ELF-1 (cell line): ENCODE measurements at regions not wholly inside any gene's neighbourhood (a gene's known extent, or its start where the extent isn't known, plus 50 kb on each side); places are given as distances from the start of the nearest gene placed in this dataset.
"Not testable (repeated sequence)": the region's sequence is repeated elsewhere in the genome, so short reads cannot be mapped to it uniquely, and the experiment has no call there.

Experiments used
- DNase-seq: peaks from one replicate; pipeline ENCODE4 v3.0.0-alpha.2; 2016; ENCODE audit warnings: low read depth, low spot score

DNA sequence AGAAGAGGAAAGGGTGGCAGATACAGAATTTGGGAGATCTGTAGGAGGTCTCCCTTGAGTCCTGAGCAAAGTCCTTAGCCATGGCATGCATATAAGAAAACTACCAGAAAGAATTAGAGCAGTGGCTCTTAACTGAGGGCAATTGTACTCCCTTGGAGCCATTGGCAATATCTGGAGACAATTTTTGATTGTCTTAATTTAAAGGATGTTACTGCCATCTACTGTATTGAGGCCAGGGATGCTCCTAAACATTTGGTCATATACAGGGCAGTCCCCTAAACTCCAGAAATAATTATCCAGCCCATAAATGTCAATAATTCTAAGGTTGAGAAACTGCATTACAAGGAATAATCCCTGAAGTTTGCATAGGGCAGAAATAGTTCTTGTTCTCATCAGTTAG is 136.4 kb upstream of the ODAD2 start:
- DNase-seq = no peak

DNA sequence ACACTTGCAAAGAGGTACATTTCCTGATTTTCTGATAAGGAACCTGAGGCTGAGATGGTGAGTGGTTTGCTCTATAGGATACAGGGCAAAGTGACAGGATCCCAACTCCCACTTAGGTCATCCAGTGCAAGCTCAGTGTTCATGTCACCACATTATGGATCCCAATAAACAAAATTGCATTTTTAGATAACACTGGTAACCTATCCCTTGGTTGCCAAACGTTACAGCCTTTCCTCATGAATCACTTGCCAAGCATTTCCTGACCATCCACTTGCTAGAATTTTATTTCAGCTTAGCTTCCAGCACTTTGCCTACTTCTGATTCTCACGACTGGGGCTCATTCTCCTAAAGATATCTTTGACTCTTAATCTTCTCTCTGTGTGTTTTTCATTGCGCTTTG is 131.4 kb upstream of the ODAD2 start:
- DNase-seq = no peak

DNA sequence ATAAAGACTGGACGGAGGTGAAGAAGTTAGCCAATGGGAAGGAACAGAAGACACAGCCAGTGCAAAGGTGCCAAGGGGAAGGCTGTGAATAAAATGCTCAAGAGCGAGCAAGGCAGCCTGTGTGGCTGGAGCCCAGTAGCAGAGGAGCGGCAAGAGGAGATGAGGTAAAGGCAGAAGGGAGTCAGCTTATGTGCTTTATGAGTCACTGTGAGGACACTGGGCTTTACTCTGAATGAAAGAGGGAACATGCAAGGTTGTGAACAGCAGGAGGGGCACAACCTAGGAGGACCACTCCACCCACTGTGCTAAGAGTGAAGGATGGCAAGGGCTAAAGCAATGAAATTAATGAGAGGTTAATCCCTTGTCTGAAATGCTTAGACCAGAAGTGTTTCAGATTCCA is 129.0 kb upstream of the ODAD2 start:
- DNase-seq = no peak

DNA sequence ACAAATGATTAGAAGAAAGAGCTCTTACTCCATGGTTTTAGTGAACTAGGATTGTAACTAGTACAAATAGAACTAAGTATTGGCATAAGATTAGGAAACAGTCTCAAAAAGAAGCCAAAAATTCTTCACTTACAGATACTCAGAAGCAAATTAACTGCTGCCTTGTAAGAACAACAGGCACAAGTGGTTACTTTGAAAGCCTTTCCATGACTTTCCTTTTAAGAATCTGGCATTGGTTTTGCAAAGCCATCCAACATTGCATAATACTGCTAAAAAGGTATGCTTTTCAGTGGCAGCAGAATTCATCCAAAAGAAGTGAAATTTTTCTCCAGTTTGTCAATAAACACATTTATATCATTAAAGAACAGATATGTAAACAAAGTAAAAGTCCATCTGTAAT is 126.8 kb upstream of the ODAD2 start:
- DNase-seq = no peak

DNA sequence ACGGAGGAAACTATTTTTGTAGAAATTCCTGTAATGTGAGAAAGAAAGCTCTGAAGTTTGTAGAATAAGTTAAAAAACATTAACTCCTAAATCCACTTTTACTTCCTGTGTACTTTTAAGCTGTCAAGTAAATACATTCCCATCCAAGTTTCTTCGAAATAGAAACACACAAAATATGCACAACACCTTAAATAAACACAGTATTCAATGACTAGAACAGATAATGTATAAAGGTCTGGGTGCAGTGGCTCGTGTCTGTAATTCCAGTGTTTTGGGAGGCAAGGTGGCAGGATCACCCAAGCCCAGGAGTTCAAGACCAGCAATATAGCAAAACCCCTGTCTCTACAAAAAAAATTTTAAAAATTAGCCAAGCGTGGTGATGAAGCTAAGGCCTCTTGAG is 121.9 kb upstream of the ODAD2 start:
- no peak for DNase-seq

DNA sequence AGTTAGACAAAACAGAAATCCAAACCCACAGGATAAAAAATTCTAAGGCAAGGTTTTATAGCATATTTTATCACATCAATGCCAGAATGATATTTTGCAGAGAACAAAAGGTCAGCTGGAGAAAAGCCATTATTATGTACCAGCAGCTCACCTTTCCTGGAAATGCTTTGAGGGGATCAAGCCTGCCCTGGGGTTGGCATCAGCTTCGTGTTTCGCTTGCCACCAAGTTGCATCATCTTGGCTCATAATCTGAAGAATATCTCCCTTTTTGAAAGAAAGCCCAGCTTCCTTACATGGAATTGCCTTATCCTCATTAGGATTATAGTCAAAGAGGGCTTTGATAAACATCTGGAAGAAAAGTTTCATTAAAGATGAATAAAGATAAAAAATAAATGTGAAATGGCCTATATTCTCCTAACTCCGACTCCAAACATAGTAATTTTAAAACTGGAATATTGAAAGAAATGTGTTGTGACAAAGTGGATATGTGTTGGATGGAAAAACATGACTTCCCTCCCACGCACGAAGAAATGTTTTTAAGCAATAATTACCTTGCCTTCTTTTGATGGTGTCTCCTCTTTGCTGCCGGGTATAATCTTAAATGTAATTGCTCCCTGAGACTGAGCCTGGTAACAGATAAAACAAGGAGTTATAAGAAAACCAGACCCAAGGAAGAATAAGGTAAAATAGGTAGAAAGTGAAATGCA is 121.3 kb upstream of the ODAD2 start:
- DNase-seq = no peak

DNA sequence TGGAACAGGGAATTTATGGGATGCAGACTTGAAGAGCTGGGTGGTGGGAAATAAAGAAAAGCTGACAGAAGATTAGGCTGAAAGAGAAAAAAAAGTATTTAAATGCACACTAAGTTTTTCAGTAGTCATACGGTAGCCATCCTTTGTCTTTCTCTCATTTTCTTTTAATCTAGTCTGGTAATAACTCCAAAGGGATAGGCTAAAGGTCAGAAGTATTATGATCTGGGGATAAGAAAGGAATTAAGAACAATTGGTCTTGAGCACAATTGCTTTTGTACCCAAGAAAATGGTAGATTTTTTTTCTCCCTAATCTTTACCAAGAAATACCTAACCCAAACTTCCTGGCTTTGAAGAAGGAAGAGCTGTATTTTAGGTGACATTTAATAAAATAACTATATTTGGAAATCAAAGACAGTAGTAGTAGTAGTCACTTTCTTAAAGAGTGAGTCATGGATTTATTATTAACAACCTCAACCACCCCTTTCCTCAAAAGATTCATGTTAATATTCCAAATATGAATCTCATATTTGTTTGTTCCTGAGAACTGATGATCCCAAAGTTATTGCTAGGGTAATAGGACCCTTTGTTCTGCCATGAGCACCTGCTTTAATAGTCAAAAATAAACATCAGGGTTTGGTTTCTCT is 120.2 kb upstream of the ODAD2 start:
- DNase-seq = no peak

DNA sequence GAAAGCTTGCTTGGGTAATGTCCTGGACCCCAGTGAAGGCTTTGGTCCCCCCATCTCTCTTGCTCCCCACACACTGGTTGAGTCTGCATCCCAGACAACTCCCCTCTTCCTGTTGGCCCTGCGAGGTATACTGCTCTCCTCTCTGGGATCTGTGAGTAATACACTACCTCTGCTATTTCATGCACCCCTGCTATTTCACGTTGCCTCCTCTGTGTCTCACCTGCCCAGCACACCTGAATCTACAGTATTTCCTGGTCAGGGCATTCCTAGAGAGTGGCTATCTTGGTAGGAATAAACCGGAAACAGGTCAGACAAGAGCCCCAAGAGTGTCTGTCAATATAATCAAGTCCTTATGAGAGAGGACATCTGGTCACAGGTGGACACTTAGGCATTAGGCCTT is 114.3 kb upstream of the ODAD2 start:
- DNase-seq = no peak

DNA sequence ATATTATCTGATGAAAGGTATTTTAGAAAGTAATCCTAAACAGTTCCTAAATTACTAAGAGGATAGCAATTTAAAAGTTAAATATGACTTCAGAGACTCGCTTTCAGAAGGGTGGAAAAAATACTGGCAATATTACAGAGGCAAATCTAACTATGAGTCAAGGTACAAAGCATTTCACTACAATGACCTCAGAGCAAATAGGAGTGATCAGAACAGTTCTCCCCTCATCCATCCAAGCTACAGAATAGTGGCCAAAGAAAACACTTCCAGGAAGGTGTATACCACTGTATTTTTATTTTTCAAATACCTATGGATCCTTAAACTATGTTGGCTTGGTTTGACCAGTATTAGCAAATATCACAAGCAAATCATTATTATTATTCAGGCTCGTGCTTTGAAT is 112.8 kb upstream of the ODAD2 start:
- no peak for DNase-seq

DNA sequence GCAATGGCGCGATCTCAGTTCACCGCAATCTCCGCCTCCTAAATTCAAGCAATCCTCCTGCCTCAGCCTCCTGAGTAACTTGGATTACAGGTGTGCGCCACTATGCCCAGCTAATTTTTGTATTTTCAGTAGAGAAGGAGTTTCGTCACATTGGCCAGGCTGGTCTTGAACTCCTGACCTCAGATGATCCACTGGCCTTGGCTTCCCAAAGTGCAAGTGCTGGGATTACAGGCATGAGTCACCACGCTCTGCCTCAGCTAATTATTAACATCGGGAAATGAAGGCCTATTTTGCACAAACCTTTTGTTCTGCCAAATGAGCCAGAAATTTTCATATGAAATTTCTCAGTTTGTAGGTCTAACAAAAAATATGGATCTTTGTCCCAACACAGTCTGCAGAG is 106.7 kb upstream of the ODAD2 start:
- DNase-seq = no peak

DNA sequence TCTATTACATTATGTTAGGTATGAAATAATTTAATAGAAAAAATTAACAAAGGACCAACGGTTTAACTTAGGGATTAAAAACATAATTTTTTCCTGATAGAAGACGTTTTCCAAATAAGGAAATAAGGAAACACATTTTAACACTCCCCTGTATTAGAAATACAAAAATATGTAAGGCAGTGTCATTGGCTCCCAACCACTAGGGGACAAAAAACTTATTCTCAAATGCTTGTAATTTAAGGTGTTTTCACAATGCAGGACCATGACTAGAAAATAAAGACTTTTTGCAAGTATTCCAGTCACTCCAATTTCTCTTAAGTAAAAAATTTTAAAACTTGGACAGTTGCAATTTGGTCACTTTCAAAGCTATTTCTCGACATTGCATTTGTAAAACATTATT is 98.8 kb upstream of the ODAD2 start:
- no peak for DNase-seq

DNA sequence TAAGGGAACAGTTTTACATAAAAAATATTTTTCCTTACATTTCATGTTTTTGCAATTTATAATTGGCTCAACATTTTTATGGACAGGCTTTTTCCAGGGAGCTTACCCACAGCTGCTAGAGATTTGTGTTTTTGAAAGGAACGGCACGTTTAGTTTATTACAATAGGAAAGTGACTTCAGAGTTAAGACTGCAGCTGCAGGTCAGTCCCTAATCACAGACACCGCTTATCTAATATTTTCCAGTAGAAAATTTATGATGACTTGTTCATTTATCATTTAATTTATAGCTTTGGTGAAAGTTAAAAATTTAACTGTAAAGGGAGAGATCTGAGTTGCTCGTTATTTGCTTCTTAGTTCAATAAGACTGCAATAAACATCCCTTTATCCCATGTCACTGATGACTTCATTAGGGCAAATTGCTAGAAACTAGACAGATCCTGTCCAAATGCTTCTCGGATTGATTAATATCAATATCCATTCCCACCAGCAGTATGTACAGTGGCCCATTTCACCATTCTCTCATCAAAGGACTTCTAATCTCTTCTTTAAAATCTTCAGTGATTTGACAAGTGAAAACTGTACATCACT is 97.0 kb upstream of the ODAD2 start:
- DNase-seq = no peak

DNA sequence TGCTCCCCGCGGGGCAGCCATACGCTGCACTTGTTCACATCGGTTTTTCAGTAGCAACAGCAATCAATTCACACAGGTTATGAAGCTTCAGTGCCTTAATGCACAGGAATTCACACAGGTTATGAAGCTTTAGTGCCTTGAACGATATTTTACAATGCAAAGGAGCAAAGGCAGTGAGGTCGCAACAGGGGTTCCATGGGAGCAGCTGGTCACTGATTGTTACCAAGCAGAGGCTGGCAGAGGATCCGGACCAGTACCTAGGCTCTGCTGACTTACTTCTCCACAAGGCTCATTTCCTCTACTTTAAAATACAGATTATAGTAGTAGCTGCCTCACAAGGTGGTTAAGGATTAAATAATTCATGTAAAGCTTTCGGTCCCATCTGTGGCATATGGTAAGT is 95.2 kb upstream of the ODAD2 start:
- DNase-seq = no peak

DNA sequence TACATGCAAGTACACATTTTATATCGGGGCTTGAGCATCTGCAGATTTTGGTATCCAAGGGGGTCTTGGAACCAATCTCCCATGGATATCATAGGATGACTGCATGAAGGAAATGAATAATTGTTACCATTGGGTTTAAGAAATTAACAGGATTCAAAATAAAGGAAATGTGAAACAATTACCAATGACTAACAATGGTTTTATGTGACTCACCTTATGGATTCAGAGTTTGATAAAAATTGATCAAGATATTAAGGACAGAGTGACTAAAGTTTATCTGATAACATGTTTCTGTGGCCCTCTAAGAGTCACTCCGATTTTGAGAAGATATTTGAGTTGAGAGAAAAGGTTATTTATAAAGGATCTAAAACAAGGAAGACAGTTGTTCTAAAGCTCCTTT is 93.0 kb upstream of the ODAD2 start:
- DNase-seq = no peak

DNA sequence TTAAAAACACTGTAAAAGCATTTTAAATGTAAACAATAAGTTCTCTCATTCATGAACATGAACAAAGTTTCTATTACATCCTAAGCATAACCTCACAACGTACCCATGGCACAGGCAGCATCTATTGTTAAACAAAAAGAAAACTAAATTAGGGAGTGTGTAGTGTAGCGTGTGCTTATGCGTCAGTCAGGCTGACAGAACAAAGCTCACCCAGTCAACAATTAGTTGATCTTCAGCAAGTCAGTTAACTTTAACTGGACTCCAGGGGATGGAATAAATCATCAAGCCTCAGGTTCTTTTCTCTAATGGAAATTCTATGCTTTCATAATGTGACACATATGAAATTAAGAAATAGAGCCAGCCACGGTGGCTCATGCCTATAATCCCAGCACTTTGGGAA is 91.6 kb upstream of the ODAD2 start:
- no peak for DNase-seq

DNA sequence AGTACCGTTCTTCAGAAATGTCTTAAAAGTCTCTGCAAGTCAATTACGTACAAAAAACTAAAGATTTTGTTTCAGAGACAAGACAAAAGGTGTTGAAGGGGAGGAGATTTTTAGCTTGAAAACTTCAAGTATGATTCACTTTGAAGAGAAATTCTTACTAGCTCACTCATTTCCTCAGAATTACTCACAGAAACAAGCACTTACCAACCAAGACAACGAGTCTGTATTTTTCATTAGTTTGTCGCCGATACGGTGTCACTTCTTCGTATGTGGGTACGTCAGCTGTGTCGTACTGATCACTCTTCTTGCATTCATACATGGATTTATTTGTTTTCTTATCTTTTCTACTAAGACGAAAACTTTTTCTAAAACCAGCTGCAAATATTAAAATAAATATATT is 90.6 kb upstream of the ODAD2 start:
- DNase-seq = no peak

DNA sequence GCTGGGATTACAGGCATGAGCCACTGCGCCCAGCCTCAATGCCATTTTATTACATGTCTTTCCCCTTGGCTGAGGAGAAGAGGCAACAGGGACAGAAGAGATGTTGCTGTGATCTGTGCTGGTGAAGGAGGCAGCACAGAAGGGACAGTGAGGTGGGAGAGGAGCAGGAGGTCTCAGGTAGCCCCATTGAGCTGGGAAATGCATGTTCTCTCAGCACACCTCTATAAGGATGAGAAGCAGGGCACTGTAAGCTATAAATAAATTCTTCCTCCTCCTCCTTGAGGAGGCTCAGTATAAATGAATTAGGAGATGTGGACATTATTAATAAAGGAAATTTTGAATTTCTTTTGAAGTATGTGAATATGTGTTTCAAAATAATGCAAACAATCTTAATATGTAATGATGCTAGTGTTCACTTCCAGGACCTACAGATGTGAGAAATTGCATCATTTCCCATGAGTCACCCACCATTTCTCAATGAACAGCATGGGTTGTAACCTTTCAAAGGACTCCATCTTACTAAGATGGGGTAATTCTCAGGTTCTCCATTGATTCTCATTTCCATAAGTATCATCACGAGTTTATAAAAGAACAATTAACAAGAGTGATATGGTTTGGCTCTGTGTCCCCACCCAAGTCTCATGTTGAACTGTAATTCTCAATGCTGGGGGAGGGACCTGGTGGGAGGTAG is 88.9 kb upstream of the ODAD2 start:
- no peak for DNase-seq

DNA sequence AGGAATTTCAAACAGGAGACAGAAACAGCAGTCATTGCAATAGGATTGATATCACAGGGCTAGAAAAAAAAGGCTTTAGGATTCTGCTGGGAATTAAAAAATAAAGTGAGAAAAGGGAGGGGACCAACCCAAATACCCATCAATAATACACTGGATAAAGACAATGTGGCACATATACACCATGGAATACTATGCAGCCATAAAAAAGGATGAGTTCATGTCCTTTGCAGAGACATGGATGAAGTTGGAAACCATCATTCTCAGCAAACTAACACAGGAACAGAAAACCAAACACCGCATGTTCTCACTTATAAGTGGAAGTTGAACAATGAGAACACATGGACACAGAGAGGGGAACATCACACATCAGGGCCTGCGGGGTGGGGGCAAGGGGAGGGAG is 86.9 kb upstream of the ODAD2 start:
- DNase-seq = not testable (repeated sequence)

DNA sequence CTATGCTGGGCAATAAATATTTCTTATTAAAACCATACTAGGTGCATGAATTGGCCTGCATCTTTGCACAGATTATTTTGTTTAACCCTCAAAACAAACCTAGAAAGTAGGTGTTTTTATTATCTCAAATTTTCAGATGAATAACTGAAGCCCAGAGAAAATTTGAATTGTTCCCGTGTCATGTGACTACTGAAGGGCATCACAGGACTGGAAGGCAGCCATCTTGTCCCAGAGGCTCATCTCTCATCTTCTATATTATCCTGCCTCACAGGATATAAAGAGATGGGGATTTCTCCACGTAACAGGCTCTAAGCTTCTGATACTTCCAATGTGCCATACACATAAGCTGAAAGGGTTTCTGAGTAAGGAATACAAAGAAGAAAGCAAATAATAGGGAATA is 84.0 kb upstream of the ODAD2 start:
- DNase-seq = no peak

DNA sequence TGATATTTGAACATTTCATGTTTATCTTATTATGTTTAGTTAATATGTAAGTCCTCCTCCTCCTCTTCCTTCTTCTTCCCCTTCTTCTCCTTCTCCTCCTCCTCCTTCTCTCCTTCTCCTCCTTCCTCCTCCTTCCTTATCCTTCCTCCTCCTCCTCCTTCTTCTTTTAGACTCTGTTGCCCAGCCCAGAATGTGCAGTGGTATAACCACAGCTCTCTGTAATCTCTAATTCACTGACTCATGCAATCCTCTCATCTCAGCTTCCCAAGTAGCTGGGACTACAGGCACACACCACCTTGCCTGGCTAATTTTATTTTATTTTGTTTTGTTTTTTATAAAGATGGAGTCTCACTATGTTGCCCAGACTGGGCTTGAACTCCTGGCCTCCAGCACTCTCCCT is 83.4 kb upstream of the ODAD2 start:
- no peak for DNase-seq

DNA sequence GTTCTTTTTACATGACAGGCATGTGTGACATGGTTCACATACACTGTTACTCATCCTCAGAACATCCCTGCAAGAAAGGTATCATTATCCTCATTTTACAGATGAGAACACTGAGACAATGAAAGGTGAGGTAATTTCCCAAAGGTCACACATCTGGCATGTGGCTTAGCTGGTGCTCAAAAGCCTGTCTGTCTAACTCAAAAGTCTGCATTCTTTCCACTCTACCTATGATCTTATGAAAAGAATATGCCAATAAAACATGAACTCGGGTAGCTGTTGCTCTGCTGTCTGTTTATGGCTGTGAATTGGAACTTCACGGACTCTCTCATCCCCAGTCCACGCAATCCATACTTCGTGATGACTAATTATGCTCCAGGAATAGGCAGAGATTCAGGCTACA is 79.0 kb upstream of the ODAD2 start:
- DNase-seq = no peak

DNA sequence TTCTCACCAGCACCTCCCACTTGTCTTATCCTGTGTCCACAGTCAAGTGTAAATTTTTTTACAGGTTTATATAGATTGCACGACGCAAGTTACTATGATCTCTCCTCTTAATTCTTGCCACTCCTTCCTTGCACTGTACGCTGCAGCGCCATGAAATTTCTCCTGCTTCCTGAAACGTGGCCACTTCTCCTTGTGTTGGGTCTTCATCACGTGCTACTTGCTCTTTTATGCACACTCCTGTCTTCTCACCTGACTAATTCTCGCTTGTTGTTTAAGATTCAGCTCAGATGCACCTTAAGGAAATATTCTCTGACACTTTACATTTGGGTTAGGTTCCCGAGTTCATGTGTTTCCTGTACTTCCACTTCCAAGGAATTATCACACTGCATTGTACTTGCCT is 76.5 kb upstream of the ODAD2 start:
- no peak for DNase-seq

DNA sequence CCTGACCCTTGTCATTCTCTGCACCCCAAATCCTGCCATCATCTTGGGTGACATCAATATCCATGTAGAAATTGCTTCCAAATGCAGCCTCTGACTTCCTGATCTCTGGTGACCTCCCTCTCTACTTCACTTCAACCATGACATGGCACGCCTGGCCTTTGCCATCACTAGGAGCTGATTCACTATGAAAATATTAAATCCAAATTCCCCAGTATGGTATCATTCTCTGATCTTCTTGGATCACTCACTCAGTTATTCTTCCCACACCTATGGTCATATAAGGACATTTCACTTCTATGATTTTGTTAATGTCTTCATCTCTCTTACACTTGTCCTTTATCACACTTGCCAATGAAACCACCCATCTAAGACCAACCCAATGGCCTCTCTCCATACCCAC is 73.7 kb upstream of the ODAD2 start:
- DNase-seq = no peak
